Right ventricle myocardium inferior (tissue), 1 donor: ENCODE measurements at regions not wholly inside any gene's neighbourhood (a gene's known extent, or its start where the extent isn't known, plus 50 kb on each side); places are given as distances from the start of the nearest gene placed in this dataset.

Source experiments
- ATAC-seq: fragments of 200-7000 bp; cut with Tn5 transposase; one replicate; pipeline ENCODE4 v1.9.1; 2020; ENCODE audit warnings: mild to moderate bottlenecking, moderate library complexity
- DNase-seq: peaks from one replicate; pipeline ENCODE4 v3.0.0; 2021; ENCODE audit errors: missing footprints
- intact Hi-C: fragments of 100-400 bp; cut with DNase I; formaldehyde crosslinking; loops from one replicate; pipeline ENCODE4 v1.11.0; 2022
- donor health status: DM: no; HTN: yes; CAD: no; lungs with severe emphysema.

DNA sequence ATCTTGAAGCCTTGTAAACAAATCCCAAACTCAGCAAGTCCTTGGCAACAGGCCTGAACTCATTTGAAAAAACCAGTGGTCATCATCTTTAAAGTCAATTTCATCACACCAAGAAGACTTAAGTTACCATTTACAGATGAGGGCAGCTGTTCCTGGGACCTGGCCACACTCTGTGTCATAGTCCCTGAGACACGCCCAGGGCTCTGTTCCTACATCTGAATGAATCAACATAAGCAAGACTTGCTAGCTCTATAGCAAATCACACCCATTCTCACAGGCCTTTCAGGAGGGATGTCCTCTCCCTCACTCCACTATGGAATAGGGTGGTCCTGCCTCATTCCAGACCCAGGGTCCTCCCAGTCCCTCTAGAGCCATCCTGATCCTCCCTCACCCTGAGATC, 142.8 kb downstream of the NSG2 start:
- intact Hi-C loops = no loop called here
- peak; percentile 67 for ATAC-seq

DNA sequence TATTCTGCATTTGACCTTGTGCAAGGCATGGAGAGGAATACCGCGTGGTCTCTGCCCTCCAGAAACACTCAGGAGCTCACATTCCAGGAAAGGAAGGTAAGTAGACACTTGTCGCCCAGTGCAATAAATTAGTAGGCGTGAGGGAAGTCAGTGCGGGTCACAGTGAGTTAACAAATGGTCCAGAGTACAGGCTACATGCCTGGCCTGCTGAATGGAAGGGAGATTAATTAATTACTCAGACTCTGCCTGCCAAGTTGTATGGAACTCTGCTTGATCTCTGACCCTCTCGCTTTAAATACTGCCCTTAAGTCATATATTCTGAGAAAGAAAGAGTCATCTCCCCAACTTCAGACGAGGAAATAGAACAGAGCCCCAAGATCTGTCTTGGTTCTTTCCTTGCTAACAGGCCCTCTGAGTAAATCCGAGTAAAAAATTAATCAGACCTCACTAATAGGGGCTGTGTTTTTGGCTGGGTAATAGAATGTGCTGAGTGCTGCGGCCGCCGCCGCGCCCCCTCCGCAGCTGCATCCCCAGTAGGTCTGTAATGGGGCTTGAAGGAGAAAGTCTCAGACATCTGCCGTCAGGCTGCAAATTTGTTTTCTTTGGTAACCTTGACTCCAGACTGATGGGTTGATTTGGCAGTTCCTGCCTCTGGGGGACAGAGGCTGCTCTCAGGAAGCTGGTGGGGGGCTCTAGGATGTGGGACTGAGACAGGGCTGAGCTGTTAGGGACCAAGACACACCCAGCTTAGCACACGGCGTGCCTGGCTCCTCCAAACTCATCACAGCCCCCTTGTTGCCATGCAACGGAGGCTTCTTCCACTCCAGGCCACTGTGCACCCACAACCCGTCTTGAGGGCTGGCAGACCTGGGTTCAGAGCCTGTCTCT, 144.4 kb downstream of the NSG2 start:
- ATAC-seq (no peak), DNase-seq (no peak)
- intact Hi-C loops = no loop called here

More for the DNA sequence above, 142.8 kb downstream of the NSG2 start:
- no peak for DNase-seq

DNA sequence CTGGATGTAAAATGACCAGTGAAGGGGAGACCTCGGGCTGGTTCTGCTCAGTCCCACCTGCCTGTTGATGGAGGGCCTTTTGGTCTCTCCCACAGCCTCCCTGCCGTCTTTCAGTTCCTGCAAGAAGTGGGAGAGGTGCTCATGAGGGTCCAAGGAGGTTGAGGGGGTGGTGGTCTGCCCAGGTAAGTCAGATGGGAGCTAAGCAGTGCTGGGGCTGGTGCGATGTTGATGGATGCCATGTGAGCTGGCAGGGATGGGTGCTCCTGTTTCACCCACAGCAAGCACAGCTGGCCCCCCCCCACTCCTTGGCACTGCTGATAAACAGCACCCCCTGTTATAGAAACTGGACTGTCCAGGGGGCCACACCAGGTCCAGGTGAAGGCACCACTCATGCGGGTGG, 145.6 kb downstream of the NSG2 start:
- ATAC-seq (no peak), DNase-seq (no peak)
- intact Hi-C loops = no loop called here

DNA sequence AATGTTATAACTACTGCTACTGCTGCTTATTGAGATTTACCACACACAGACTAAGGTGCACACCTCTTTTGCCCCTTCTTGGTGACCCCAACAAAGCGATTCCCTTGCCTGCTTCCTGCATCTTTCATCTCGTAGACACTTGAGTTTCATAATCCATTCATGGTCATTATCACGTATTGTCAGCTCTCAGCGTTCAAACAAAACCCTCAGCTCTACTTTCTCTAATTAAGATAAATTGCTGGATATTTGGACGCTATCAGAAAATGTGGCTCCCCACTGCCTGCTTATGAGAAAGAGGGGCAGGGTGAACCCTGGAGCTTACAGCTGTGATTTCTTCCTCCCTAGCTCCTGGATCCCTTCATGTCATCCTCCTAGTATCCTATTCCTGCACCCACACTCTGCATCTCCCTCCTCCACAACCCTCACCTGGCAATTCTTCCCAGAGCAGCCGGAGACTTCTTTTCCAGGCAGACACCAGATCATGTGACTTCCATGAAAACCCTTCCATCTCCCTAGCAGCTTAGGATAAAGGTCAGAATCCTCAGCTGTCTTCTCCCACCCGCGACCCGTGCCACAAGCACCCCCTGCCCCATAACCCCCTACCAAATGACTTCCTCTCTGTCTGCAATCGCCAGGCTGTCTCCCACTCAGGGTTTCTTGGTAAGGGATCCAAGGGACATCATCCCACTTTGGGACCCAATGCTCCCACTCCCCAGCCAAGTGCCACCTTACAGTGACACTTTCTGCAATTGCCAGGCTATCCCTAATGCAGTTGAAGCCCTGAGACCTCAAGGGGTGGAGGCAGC, 146.5 kb downstream of the NSG2 start:
- ATAC-seq = no peak

DNA sequence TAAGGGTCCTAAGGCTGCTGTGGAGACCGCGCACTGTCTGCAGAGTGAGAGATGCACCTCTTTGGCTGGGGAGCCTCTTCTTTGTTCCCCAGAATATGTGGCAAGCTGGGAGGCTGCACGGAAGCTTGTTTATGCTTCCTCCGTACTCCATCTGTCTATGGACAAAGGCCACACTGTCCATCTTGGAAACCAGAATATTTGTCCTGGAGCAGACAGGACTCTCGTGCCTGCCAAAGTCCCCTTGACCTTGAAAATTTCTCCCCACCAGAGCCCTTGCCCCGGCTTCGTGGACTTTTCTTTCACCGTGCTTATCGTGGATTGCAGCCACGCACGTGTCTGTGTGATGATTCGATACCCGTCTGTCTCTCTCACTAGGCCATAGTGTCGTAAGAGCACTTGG, 147.4 kb downstream of the NSG2 start:
- ATAC-seq (no peak), DNase-seq (no peak)
- intact Hi-C loops = no loop called here

More for the DNA sequence above, 146.5 kb downstream of the NSG2 start:
- no peak for DNase-seq
- intact Hi-C loops = no loop called here

DNA sequence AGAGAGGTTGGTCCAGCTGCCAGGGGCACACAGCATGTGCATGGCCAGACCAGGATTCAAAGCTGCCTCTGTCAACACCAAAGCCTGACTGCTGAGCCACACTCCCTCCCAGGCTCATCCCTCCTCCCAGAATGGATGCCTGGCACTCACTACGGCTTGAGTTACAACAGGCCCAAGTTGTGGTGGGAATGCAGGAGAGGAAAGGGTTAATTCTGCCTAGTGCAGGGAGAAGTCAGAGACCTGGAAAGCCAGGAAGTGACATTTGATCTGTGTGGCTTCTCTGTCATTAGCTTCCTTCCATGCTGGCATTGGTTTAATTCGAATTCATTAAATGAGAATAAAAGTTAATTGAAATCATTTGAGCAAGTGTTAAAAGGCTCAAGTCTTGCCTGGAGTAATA, 150.0 kb downstream of the NSG2 start:
- ATAC-seq (no peak), DNase-seq (no peak)
- intact Hi-C loops = no loop called here

DNA sequence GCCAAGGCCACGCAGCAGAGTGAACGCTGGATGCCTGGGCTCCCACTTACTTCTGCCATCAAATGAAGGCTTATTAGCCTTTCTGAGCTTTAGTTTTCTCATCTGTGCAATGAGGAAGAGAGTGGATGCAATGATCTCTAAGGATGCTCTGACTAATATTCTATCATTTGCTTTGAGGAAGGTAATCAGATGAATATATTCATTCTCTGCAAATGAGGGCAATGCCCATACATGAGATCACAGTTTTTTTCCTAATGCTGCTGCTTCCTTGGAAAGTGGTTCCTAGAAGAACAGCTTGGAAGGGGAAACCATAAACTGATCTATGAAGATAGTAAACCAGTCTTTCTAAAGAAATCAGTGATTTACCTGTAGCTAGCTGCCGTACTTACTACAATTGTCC, 152.4 kb downstream of the NSG2 start:
- ATAC-seq (no peak), DNase-seq (no peak)
- intact Hi-C loops = no loop called here

DNA sequence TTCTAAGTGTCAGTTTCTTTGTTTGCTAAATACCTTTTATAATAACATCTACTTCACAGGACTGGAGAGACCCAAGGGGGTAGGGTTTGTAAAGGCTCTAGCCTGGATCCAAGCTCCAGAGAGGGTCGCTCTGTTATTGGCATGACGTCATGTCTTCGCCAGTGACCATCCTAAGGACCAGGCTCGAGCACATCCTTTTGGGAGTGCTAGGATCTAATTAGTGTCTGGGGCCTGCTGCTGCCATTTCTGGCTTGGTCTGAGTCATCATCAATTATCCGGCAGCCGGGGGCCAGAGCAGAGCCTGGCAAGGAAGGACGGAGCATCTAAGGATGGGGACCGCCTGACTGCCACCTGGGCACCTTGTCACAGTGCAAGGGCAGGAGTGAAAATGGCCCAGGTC, 153.0 kb downstream of the NSG2 start:
- intact Hi-C loops = no loop called here
- ATAC-seq (no peak), DNase-seq (no peak)

DNA sequence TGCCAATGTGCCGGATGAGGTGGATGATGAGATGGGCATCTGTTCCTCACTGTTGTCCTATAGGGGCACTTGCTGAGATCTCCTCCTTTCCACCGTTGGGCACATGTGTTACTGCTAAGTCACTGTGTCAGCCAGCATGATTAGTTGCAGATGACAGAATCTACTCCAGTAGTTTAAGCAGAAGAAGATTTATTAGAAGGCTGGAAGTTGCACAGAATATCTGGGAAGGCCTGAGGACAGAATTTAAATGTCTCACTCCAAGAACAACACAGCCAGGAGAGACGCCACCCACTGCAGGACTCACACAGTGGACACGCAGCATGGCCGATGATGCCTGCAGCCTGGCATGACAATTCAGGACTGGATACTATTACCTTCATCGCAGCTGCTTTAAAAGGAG, 157.5 kb downstream of the NSG2 start:
- intact Hi-C loops = no loop called here
- ATAC-seq (no peak), DNase-seq (no peak)

DNA sequence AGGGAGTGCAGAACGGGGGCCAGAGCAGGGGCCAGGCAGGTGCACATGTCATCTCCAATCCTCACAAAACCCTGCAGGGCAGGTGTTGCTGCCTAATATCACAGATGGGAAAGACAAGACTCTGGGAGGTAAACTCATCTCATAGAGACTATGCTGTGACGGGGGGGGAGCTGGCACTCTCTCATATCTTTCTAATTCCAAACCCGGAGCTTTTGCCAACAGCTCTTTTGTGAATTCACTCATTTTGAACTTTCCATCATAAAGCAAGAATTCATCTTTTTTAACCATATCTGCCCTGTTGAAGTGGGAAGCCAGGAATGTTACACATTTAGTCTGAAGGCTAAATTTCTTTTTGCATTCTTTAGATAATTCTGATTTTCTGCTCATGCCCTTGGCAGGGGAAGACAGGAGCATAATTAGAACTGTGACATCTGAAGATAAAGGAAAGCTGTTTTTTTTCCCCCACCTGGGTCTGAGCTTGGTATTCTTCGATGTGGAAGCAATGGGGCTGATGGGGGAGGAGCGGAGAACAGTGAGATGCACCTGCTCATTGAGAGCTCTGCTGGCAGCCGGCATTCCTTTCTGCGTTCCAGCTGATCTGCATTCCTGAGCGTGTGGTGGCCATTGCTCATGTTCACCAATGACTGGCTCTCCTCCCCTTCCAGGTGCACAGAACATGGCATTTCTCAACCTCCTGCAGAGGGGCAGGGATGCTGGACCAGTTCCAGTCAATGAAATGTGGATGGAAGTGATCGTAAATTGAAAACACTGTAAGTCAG, 159.2 kb downstream of the NSG2 start:
- no peak for DNase-seq
- intact Hi-C loops = no loop called here
- ATAC-seq = no peak

DNA sequence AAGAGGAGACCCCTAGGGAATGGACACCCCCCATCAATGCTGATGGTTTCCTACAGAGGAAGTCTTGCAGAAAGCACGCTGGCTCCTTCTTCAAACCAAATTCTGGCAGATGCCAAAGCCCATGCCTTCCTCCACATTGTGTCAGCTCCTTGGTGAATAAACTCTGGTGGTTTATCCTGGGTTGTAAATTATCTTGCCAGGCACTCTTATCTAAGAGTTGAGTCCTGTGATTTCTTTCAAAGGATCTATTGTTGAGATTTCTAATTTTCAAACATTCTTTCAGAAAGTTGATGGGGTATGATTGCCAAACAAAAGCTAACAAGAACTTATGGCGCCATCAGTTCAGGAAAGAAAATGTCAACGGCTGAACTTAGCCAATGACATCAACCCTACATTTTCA, 160.4 kb downstream of the NSG2 start:
- intact Hi-C loops = no loop called here
- no peak for ATAC-seq
- DNase-seq = no peak

DNA sequence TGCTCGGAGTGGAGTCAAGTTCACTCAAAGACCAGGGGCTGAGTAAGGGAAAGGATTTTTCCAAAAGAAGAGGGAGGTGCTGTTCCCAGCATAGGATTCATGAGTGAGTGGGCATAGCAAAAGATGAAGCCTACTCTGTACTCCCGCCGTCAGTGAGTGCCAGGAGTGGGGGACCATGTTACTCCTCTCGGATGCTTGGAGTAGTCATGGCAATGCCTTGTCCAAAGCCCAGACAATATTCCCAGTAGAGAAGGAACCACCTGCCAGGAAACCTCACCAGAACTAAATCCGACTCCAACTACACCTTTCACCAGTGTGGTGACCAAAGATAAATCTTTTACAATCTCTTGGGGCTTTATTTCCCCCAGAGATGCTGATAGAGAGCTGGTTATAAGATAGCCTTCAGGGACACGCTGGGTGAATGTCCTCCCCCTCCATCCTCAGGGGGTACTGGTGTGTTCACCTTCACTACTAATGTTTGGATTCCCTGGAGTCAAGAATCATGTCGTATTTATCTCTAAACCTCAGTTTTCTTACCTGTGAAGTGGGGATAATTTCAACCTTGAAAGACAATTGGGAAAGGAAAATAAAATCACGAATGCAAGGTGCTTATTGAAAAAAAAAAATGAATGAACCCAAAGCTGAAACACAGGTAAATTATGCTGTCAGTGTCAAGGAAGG, 165.2 kb downstream of the NSG2 start:
- no peak for ATAC-seq
- intact Hi-C loops = no loop called here
- DNase-seq = no peak

DNA sequence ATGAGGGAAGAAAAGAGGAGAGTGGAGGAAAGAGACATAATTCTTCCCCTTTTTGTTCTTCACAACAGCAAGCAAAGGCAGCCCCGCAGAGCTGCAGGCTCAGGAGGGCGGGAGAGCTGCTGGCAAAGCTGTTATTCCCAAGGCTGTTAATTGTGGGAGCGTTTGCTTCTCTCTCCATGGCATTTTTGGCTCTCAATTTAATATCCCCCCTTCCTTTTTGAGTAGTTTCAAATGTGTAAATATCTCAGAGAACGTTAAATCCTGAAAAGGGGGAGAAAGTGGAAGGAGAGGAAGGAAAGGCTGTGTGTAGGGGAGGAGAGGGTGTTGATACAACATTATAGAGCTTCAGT, 165.7 kb downstream of the NSG2 start:
- intact Hi-C loops = no loop called here
- DNase-seq (no peak), ATAC-seq (no peak)

DNA sequence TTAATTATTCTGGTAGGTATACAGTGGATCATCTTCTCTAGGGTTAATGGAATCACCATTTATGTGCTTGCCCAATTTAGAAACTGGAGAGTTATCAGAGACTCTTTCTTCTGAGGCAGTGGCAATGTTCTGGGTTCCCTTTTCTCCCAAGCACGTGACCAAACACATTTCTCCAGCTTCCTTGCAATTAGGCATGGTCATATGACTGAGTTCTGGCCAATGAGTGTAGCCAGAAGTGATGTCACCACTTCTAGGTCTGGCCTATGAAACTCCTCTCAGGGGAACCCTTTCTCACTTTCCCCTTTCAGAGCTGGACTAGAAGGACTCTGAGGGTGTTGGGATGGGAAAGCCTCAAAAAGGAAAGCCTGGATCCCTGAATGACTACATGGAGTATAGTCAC, 172.0 kb downstream of the NSG2 start:
- ATAC-seq (no peak), DNase-seq (no peak)
- intact Hi-C loops = no loop called here

DNA sequence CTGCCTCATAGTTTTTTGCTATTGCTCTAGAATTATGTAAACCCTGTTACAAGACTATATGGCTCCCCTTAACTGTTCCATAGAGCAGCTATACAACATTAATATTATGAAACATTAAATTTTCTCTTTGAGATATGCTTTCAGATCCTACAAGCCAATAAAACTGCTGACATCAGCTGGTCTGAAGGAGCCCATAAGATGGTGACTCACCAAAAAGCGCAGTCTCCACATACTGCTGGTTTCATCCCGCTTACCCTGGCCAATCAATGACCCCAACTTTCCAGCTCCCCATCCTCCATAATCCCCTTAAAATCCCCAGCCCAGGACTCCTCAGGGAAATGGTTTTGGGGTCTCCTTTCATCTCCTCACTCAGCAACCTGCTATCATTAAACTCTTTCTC, 172.7 kb downstream of the NSG2 start:
- no peak for DNase-seq
- intact Hi-C loops = no loop called here
- no peak for ATAC-seq

DNA sequence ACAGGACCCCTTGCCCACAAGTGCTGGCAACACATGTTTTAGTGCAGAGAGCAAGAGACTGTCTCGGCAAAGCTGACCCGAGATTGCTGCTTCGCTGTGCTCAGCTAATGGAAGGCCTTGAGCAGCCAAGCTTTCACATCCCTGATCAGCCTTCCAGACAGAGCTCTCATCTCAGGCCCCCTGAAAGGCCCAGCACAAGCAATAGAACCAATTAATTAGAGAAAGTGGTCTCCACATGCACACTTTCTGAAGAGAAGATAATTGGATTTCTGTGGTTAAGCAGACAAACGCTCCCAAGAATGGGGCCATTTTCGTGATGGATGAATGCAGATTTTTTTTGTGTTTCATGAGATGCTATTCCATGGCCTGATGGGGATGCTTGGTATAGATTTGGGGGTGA, 174.9 kb downstream of the NSG2 start:
- DNase-seq (no peak), ATAC-seq (no peak)
- intact Hi-C loops = no loop called here

DNA sequence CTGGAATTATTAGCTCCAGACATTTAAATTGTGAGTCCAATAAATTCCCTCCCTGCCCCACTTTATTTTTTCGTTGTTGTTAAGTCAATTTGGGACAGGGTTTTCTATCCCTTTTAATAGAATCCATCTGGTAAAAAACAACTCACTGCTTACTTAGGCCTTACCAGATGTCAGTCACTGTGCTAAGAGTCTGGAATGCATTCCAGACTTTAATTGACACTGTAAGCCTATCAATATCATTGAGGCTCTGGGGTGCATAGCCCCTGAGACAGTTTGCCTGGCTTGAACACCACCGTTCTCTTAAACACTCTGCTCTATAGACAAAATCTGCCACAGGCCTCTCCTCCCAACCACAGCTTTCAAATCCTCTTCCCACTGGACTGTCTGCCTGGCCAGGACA, 175.9 kb downstream of the NSG2 start:
- no peak for DNase-seq
- ATAC-seq = no peak
- intact Hi-C loops = no loop called here

DNA sequence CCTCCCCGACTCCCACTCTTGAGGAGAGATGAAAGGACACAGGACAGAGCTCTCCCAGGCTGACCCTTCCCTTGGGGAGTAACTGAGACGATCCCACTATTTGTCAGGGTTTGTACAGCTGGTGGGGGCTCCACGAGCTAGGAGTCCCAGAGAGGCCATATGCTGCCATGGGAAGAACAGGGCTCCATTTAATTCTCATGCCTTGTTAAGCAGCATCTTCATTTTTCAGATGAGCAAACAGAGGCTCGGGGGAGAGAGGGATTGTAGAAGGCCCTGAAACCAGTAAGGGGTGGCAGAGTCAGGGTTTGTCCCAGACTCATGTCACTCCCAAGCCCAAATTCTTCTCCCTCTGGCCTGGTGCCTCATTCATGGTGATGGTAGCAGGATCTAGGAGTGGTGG, 176.4 kb downstream of the NSG2 start:
- DNase-seq (no peak), ATAC-seq (no peak)
- intact Hi-C loops = no loop called here

DNA sequence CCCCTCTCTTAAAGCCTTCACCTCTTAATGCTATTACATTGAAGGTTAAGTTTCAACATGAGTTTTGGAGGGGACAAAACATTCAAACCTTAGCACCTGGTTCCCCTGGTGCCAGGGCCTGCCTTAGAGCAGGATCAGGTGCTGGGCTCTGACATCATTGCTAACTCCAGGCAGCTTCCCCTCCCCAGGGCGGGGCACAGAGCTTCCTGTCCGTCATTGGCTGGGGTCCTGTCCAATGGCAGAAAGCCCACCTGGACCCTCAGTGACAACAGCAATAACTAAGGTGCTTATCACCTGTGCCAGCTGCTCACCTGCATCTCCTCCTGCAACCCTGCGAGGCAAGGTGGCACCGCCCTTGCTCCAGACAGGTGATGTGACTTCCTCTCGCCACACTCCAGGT, 177.4 kb downstream of the NSG2 start:
- ATAC-seq = no peak
- DNase-seq = no peak
- intact Hi-C loops = no loop called here
